Urinary bladder (tissue), 3 donors: ENCODE measurements at regions not wholly inside any gene's neighbourhood (a gene's known extent, or its start where the extent isn't known, plus 50 kb on each side); places are given as distances from the start of the nearest gene placed in this dataset.

Experiments
- DNase-seq: peaks from one replicate; pipeline ENCODE4 v3.0.0-alpha.2; 2015; ENCODE audit errors: extremely low spot score
- H3K27ac ChIP-seq: one replicate; pipeline ENCODE4 v1.5.1; 2013; ENCODE audit warnings: low read depth, mild to moderate bottlenecking, moderate library complexity
- H3K36me3 ChIP-seq: one replicate; pipeline ENCODE4 v1.6.1; 2013; ENCODE audit warnings: mild to moderate bottlenecking, moderate library complexity; ENCODE audit not compliant: insufficient read depth
- H3K4me1 ChIP-seq: one replicate; pipeline ENCODE4 v1.6.1; 2013; ENCODE audit warnings: mild to moderate bottlenecking, moderate library complexity; ENCODE audit not compliant: insufficient read depth
- H3K4me3 ChIP-seq: one replicate; pipeline ENCODE4 v1.5.1; 2013; ENCODE audit warnings: low read depth, low read length
- WGBS: extraction: QIAGEN DNeasy Blood & Tissue Kit; methylation state at CpG from one replicate; pipeline ENCODE4 v1.1.7; 2013; 5-methylcytosine and 5-hydroxymethylcytosine counted together
- donor health status: healthy with polysubstance abuse.
- donor health status: healthy.

- DNase-seq: no peak
- no peak overlapping the region for H3K27ac ChIP-seq
- H3K4me1 ChIP-seq: no peaks in the 10 kb centered on the region
- no peaks in the 10 kb centered on the region for H3K36me3 ChIP-seq
- H3K4me3 ChIP-seq: no peak overlapping the region
- WGBS: 86% methylated on average over 18 of the region's 18 CpGs
Observed at GRCh38 chr2:239892441-239893235, 132.5 kb downstream of the NDUFA10 start.

GRCh38 chr2:239891698-239892097 is 133.4 kb downstream of the NDUFA10 start:
- Histone ChIP-seq H3K4me3 (no peak overlapping the region), H3K36me3 (no peaks in the 10 kb centered on the region), H3K4me1 (no peaks in the 10 kb centered on the region), H3K27ac (no peak overlapping the region)
- WGBS: 94% methylated on average over 3 of the region's 3 CpGs
- DNase-seq: no peak

DNA sequence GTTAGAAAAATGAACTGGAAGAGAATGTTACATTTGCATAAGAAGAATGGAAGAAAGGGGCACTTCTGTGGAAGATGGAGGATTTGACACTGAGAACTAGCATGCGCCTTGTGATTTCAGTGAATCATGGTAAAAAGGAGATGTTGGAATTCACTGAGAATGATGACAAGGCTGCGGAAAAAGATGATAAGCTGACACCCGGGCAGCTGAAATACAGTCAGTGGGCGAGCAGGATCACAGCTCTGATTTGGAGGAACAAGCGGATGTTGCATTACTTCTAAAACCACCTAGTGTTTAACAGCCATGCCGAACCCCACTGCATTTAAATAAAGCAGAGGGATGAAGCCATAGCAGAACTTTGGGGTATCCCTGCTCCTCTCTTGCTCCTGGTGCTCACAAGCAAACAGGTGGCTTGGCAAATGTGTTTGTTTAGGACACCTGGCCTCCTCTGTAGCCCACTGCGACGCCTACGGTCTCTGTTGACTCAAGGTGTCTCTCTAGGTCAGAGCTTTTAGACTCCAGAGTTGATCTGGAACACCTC is 134.9 kb downstream of the NDUFA10 start:
- Histone ChIP-seq H3K36me3 (no peaks in the 10 kb centered on the region), H3K4me1 (no peaks in the 10 kb centered on the region), H3K4me3 (no peak overlapping the region), H3K27ac (no peak overlapping the region)
- DNase-seq: no peak
- WGBS: 91% methylated on average over 9 of the region's 9 CpGs

GRCh38 chr2:239889641-239890121 is 135.5 kb downstream of the NDUFA10 start:
- H3K4me1 ChIP-seq: no peaks in the 10 kb centered on the region
- no peak overlapping the region for H3K4me3 ChIP-seq
- no peak for DNase-seq
- H3K27ac ChIP-seq: no peak overlapping the region
- H3K36me3 ChIP-seq: no peaks in the 10 kb centered on the region
- 70% methylated on average over 9 of the region's 9 CpGs for WGBS

- Histone ChIP-seq H3K4me3 (no peak overlapping the region), H3K27ac (no peak overlapping the region), H3K36me3 (no peaks in the 10 kb centered on the region), H3K4me1 (no peaks in the 10 kb centered on the region)
- no peak for DNase-seq
- 89% methylated on average over 2 of the region's 2 CpGs for WGBS
Observed at GRCh38 chr2:239887604-239888003, 137.5 kb downstream of the NDUFA10 start.

DNA sequence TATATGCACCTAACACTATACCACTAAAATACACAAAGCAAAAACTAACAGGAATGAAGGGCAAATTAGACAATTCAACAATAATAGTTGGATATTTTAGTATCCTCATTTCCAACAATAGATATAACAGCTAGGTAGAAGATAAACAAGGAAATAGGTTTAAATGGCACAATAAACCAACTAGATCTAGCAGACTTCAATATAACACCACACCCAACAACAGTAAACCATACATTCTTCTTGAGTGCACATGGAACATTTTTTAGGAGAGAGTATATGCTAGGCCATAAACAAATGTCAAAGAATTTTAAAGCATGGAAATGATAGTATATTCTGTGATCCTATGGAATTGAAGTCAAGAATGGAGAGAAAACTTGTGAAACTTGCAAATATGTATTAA is 138.4 kb downstream of the NDUFA10 start:
- Histone ChIP-seq H3K4me3 (no peak overlapping the region), H3K4me1 (no peaks in the 10 kb centered on the region), H3K27ac (no peak overlapping the region), H3K36me3 (no peaks in the 10 kb centered on the region)
- no peak for DNase-seq

- Histone ChIP-seq H3K4me1 (no peaks in the 10 kb centered on the region), H3K27ac (no peak overlapping the region), H3K36me3 (no peaks in the 10 kb centered on the region), H3K4me3 (no peak overlapping the region)
- DNase-seq: no peak
- 94% methylated on average over 2 of the region's 2 CpGs for WGBS
Observed at GRCh38 chr2:239884875-239885274, 140.3 kb downstream of the NDUFA10 start.

DNA sequence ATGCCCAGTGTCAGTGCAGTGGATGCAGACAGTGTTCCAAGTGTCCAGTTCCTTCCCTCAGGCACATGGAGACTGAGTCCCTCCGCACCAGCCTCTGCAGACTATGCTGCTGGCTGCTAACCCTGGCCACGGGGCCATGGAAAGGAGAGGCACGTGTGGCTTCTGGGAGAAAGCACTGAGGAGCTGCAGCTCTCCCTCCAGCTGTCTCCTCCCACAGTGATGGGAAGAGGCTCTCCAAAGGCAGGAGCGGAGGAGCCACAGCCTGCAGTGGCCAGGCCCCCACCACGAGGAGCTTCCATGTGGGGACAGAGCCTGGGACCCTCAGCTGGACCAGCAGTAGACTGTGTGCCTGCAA is 141.1 kb downstream of the NDUFA10 start:
- no peak for DNase-seq
- H3K4me1 ChIP-seq: no peaks in the 10 kb centered on the region
- 94% methylated on average over 5 of the region's 5 CpGs for WGBS
- no peak overlapping the region for H3K27ac ChIP-seq
- no peaks in the 10 kb centered on the region for H3K36me3 ChIP-seq
- no peak overlapping the region for H3K4me3 ChIP-seq

- Histone ChIP-seq H3K36me3 (no peaks in the 10 kb centered on the region), H3K4me3 (no peak overlapping the region), H3K27ac (no peak overlapping the region), H3K4me1 (no peaks in the 10 kb centered on the region)
- 89% methylated on average over 12 of the region's 12 CpGs for WGBS
- DNase-seq: no peak
Observed at GRCh38 chr2:239883326-239884050, 141.7 kb downstream of the NDUFA10 start.

DNA sequence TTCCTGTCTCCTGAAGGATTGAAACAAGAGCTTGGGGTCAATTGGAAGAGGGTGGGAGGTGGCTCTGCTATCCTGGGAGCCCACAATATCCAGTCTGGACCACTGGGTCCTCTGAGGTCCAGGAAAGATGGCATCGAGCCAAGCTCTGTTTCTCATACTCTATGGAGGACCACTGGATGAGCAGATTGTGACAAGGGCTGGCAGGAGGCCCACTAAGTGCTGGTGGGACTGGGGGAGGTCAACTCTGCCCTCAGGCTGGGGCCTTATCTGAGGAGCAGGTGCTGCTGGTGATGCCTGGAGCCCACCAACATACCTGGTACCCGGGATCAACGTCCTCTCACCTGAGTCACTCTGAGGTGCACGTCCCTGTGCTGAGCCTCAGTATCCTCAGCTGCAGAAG is 142.4 kb downstream of the NDUFA10 start:
- Histone ChIP-seq H3K36me3 (no peaks in the 10 kb centered on the region), H3K27ac (no peak overlapping the region), H3K4me3 (no peak overlapping the region), H3K4me1 (no peaks in the 10 kb centered on the region)
- 84% methylated on average over 4 of the region's 4 CpGs for WGBS
- no peak for DNase-seq

- DNase-seq: no peak
- no peak overlapping the region for H3K27ac ChIP-seq
- WGBS: 29% methylated on average over 5 of the region's 5 CpGs
- H3K4me3 ChIP-seq: no peak overlapping the region
- no peaks in the 10 kb centered on the region for H3K4me1 ChIP-seq
- no peaks in the 10 kb centered on the region for H3K36me3 ChIP-seq
Observed at GRCh38 chr2:239882331-239882732, 142.8 kb downstream of the NDUFA10 start.

GRCh38 chr2:239881561-239882320 is 143.4 kb downstream of the NDUFA10 start:
- WGBS: 33% methylated on average over 17 of the region's 17 CpGs
- Histone ChIP-seq H3K4me1 (no peaks in the 10 kb centered on the region), H3K4me3 (no peak overlapping the region), H3K27ac (no peak overlapping the region), H3K36me3 (no peaks in the 10 kb centered on the region)
- DNase-seq: peak; percentile 20

DNA sequence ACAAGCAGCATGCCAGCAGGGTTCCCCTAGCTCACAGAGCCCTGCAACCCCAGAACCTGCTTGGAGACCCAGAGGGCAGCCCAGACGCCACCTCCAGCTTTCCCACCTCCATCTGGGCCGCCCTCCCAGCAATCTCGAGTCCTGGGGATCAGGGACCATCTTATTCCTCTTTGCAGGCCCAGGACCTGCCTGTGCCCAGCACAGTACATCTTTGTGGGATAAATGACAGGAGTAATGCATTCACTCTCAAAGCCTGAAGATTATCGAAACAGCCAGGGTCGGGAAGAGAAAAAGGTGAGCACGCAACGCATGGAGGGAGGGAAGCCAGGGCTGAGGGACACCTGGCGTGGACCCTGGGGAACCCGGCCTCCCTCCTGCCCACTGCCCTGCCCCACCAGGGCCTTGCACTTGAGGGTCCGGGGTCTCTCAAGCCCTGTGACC is 144.1 kb downstream of the NDUFA10 start:
- Histone ChIP-seq H3K4me1 (no peaks in the 10 kb centered on the region), H3K4me3 (no peak overlapping the region), H3K36me3 (no peaks in the 10 kb centered on the region), H3K27ac (no peak overlapping the region)
- 78% methylated on average over 10 of the region's 10 CpGs for WGBS
- DNase-seq: no peak
